Endodermal cell (in vitro differentiated cells): ENCODE measurements at regions not wholly inside any gene's neighbourhood (a gene's known extent, or its start where the extent isn't known, plus 50 kb on each side); places are given as distances from the start of the nearest gene placed in this dataset.

ENCODE experiments used
- DNase-seq: peaks from one replicate; pipeline ENCODE4 v3.0.0-alpha.2; 2017
- H3K27ac ChIP-seq: 2 replicates; pipeline ENCODE4 v1.5.1; 2013; ENCODE audit warnings: mild to moderate bottlenecking, low read depth, low read length, moderate library complexity
- H3K27me3 ChIP-seq: 2 replicates; pipeline ENCODE4 v1.6.1; 2013; ENCODE audit warnings: mild to moderate bottlenecking, low read length, moderate library complexity; ENCODE audit not compliant: insufficient read depth, control insufficient read depth, poor library complexity, severe bottlenecking
- H3K36me3 ChIP-seq: 2 replicates; pipeline ENCODE4 v1.7.0; 2013; ENCODE audit warnings: mild to moderate bottlenecking, low read length, moderate library complexity; ENCODE audit not compliant: control insufficient read depth, insufficient read depth
- H3K4me1 ChIP-seq: one replicate; pipeline ENCODE4 v1.7.0; 2013; ENCODE audit warnings: low read length; ENCODE audit not compliant: control insufficient read depth, insufficient read depth
- H3K4me3 ChIP-seq: 2 replicates; pipeline ENCODE4 v1.5.1; 2013; ENCODE audit warnings: mild to moderate bottlenecking, low read length, moderate library complexity
- H3K9ac ChIP-seq: 2 replicates; pipeline ENCODE4 v1.6.1; 2013; ENCODE audit warnings: mild to moderate bottlenecking, low read length, moderate library complexity; ENCODE audit not compliant: poor library complexity, severe bottlenecking; ENCODE audit errors: extremely low read depth
- H3K9me3 ChIP-seq: 2 replicates; pipeline ENCODE4 v1.6.1; 2013; ENCODE audit warnings: mild to moderate bottlenecking, low read length, moderate library complexity; ENCODE audit not compliant: control insufficient read depth
- H3K27ac Mint-ChIP-seq: 2 replicates; pipeline ENCODE4 v1.8.0; 2020; ENCODE audit warnings: mixed read lengths
- H3K27me3 Mint-ChIP-seq: 2 replicates; pipeline ENCODE4 v1.8.0; 2021; ENCODE audit warnings: mild to moderate bottlenecking, mixed read lengths; ENCODE audit not compliant: insufficient read depth
- H3K36me3 Mint-ChIP-seq: 2 replicates; pipeline ENCODE4 v1.8.0; 2020; ENCODE audit warnings: low read depth, mixed read lengths
- H3K4me1 Mint-ChIP-seq: 2 replicates; pipeline ENCODE4 v1.8.0; 2020; ENCODE audit warnings: mixed read lengths
- H3K4me3 Mint-ChIP-seq: 2 replicates; pipeline ENCODE4 v1.8.0; 2020; ENCODE audit warnings: mild to moderate bottlenecking, moderate library complexity, mixed read lengths
- H3K9me3 Mint-ChIP-seq: 2 replicates; pipeline ENCODE4 v1.8.0; 2020; ENCODE audit warnings: mild to moderate bottlenecking, mixed read lengths
- WGBS, 2 experiments: methylation state at CpG; one replicate each; pipeline versions ENCODE4 v1.1.5 to v1.1.7; 2013; ENCODE audit warnings: missing lambda C conversion rate in 2 of 2, mixed read lengths in 1 of 2; ENCODE audit not compliant: insufficient coverage in 1 of 2, insufficient read length in 1 of 2; 5-methylcytosine and 5-hydroxymethylcytosine counted together
- TF ChIP-seq, protein P1 (sequence below): fragments of 200-600 bp; sonication (generic); conservative IDR thresholded peaks from 2 replicates; pipeline ENCODE4 v1.5.0; 2021; ENCODE audit warnings: antibody characterized with exemption, mild to moderate bottlenecking

DNA sequence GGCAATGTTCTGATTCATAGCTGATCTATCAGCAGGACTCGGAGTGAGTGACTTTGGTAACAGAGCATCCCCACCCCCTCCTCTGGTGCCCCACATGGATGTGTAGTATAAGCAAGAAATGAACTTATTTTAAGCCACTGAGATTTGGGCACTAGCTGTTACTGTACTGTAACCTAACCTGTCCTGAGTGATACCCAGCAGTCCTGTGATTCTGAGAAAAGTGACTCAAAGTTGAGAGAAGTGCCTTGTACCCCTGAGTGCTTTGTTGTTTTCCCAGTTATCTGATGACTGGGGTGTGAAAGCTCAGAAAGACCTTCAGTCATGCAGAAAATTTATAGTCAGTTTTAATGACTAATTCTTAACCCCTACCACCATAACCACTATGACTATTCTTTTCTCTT is 439.9 kb upstream of the RBMS3 start:
- H3K4me1 ChIP-seq: no peaks in the 10 kb centered on the region
- no peaks in the 10 kb centered on the region for H3K9me3 ChIP-seq
- H3K4me3 Mint-ChIP-seq: no peak overlapping the region
- peaks cover 3% of the 10 kb centered on the region for H3K4me1 Mint-ChIP-seq
- no peaks in the 10 kb centered on the region for H3K36me3 ChIP-seq
- peaks cover 16% of the 10 kb centered on the region for H3K27me3 Mint-ChIP-seq
- no peaks in the 10 kb centered on the region for H3K9me3 Mint-ChIP-seq
- no peak overlapping the region for H3K27ac Mint-ChIP-seq
- H3K4me3 ChIP-seq: no peak overlapping the region
- 100% methylated on average over 1 of the region's 1 CpG; no CpG with 5 or more reads in 1 of the 2 experiments for WGBS, 2 experiments
- no peak overlapping the region for H3K9ac ChIP-seq
- no peak for DNase-seq
- H3K36me3 Mint-ChIP-seq: no peaks in the 10 kb centered on the region
- no peaks in the 10 kb centered on the region for H3K27me3 ChIP-seq
- TF ChIP-seq, protein P1, sequence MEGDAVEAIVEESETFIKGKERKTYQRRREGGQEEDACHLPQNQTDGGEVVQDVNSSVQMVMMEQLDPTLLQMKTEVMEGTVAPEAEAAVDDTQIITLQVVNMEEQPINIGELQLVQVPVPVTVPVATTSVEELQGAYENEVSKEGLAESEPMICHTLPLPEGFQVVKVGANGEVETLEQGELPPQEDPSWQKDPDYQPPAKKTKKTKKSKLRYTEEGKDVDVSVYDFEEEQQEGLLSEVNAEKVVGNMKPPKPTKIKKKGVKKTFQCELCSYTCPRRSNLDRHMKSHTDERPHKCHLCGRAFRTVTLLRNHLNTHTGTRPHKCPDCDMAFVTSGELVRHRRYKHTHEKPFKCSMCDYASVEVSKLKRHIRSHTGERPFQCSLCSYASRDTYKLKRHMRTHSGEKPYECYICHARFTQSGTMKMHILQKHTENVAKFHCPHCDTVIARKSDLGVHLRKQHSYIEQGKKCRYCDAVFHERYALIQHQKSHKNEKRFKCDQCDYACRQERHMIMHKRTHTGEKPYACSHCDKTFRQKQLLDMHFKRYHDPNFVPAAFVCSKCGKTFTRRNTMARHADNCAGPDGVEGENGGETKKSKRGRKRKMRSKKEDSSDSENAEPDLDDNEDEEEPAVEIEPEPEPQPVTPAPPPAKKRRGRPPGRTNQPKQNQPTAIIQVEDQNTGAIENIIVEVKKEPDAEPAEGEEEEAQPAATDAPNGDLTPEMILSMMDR: no peak
- H3K27ac ChIP-seq: no peak overlapping the region

DNA sequence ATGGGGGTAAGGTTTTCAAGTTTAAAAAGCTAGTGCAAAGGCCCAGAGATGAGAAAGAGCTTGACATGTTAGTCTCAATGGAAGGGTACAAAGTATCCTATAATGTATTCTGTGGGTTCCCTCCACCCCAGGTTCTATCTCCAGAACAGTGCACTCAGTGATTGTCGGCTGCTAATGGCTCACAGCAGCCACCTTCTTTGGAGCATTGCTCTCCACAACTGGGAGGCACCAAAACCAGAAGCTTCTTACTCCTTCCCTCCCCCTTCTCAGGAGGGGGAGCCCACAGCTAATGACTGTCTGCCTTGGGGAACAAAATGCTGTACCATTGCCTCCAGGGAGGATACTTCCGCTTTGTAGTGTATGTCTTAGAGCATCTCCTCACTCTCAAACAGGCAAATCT is 439.4 kb upstream of the RBMS3 start:
- 45% methylated on average over 2 of the region's 2 CpGs; no CpG with 5 or more reads in 1 of the 2 experiments for WGBS, 2 experiments
- H3K27me3 ChIP-seq: no peaks in the 10 kb centered on the region
- no peak for DNase-seq
- no peak overlapping the region for H3K27ac ChIP-seq
- no peak overlapping the region for H3K9ac ChIP-seq
- H3K4me3 ChIP-seq: no peak overlapping the region
- no peaks in the 10 kb centered on the region for H3K36me3 ChIP-seq
- no peaks in the 10 kb centered on the region for H3K9me3 ChIP-seq
- H3K4me3 Mint-ChIP-seq: no peak overlapping the region
- H3K9me3 Mint-ChIP-seq: no peaks in the 10 kb centered on the region
- H3K4me1 ChIP-seq: no peaks in the 10 kb centered on the region
- TF ChIP-seq, protein P1: no peak
- H3K27me3 Mint-ChIP-seq: peaks cover 16% of the 10 kb centered on the region
- H3K36me3 Mint-ChIP-seq: no peaks in the 10 kb centered on the region
- no peak overlapping the region for H3K27ac Mint-ChIP-seq
- H3K4me1 Mint-ChIP-seq: peaks cover 2% of the 10 kb centered on the region

DNA sequence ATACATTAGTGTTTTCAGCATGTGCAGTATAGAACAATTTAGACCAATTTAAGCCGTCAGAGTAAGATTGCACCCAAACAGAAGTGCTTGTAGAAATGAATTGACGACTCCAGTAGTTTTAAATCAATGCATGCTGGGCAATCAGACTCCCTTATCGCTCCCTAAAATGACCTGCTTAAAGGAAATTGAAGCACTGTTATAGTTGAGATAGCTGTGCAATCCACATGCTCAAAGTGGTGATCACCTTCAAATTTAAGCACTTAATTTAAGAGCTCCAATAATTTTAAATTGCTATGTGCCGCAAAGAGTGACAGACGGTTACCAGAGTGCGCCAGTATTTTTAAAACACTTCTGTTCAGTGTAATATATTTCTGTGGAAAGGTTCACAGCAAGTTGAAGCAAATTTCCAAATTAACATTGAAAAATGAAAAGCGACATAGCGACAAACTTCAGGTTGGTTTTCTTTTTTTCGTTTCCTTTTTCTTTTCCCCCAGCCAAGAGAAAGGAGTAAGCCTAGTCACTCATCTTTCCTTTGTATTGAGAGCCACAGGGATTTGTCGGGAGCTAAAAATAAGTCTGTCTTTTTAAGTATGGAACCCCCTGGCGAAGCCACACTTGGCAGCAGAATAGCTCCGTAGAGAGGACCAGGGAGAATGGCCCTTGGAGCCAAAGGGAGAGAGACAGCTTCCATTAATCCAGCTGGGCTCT is 436.4 kb upstream of the RBMS3 start:
- Histone ChIP-seq H3K36me3 (no peaks in the 10 kb centered on the region), H3K4me3 (no peak overlapping the region), H3K4me1 (no peaks in the 10 kb centered on the region), H3K9ac (no peak overlapping the region), H3K27me3 (no peaks in the 10 kb centered on the region), H3K9me3 (no peaks in the 10 kb centered on the region), H3K27ac (no peak overlapping the region)
- H3K36me3 Mint-ChIP-seq: no peaks in the 10 kb centered on the region
- no peak for DNase-seq
- no peak overlapping the region for H3K27ac Mint-ChIP-seq
- WGBS, 2 experiments: 89 to 97% methylated on average over 6 to 12 of the region's 12 CpGs
- H3K9me3 Mint-ChIP-seq: no peaks in the 10 kb centered on the region
- peaks cover 2% of the 10 kb centered on the region for H3K4me1 Mint-ChIP-seq
- TF ChIP-seq, protein P1: no peak
- peaks cover 17% of the 10 kb centered on the region for H3K27me3 Mint-ChIP-seq
- no peak overlapping the region for H3K4me3 Mint-ChIP-seq
